ACC112 (cell line): ENCODE measurements at regions not wholly inside any gene's neighbourhood (a gene's known extent, or its start where the extent isn't known, plus 50 kb on each side); places are given as distances from the start of the nearest gene placed in this dataset.
"Not testable (repeated sequence)": the region's sequence is repeated elsewhere in the genome, so short reads cannot be mapped to it uniquely, and the experiment has no call there.

Experiments
- H2AFZ ChIP-seq: fragments of 200-600 bp; sonication (generic); one replicate; pipeline ENCODE4 v1.6.0; 2017; ENCODE audit warnings: antibody characterized with exemption, low read length; ENCODE audit not compliant: unreplicated experiment
- H3K27ac ChIP-seq: fragments of 200-600 bp; sonication (generic); 2 replicates; pipeline ENCODE4 v1.5.1; 2014; ENCODE audit warnings: low read depth, mild to moderate bottlenecking, antibody characterized with exemption, low read length, moderate library complexity
- H3K27me3 ChIP-seq: fragments of 200-600 bp; sonication (generic); 2 replicates; pipeline ENCODE4 v1.6.1; 2014; ENCODE audit warnings: mild to moderate bottlenecking, antibody characterized with exemption, low read length, moderate library complexity, mixed read lengths; ENCODE audit not compliant: insufficient read depth
- H3K36me3 ChIP-seq: fragments of 200-600 bp; sonication (generic); 2 replicates; pipeline ENCODE4 v1.6.1; 2016; ENCODE audit warnings: mild to moderate bottlenecking, antibody characterized with exemption, low read length, moderate library complexity, mixed read lengths; ENCODE audit not compliant: insufficient read depth
- H3K4me1 ChIP-seq: fragments of 200-600 bp; sonication (generic); one replicate; pipeline ENCODE4 v1.6.1; 2016; ENCODE audit warnings: low read length, mixed read lengths; ENCODE audit not compliant: insufficient read depth, unreplicated experiment, control insufficient read depth
- H3K4me3 ChIP-seq: fragments of 200-600 bp; sonication (generic); 2 replicates; pipeline ENCODE4 v1.5.1; 2014; ENCODE audit warnings: mild to moderate bottlenecking, low read depth, low read length
- H3K79me2 ChIP-seq: fragments of 200-600 bp; sonication (generic); one replicate; pipeline ENCODE4 v1.6.0; 2016; ENCODE audit warnings: low read length; ENCODE audit not compliant: control insufficient read depth, unreplicated experiment, insufficient read depth

DNA sequence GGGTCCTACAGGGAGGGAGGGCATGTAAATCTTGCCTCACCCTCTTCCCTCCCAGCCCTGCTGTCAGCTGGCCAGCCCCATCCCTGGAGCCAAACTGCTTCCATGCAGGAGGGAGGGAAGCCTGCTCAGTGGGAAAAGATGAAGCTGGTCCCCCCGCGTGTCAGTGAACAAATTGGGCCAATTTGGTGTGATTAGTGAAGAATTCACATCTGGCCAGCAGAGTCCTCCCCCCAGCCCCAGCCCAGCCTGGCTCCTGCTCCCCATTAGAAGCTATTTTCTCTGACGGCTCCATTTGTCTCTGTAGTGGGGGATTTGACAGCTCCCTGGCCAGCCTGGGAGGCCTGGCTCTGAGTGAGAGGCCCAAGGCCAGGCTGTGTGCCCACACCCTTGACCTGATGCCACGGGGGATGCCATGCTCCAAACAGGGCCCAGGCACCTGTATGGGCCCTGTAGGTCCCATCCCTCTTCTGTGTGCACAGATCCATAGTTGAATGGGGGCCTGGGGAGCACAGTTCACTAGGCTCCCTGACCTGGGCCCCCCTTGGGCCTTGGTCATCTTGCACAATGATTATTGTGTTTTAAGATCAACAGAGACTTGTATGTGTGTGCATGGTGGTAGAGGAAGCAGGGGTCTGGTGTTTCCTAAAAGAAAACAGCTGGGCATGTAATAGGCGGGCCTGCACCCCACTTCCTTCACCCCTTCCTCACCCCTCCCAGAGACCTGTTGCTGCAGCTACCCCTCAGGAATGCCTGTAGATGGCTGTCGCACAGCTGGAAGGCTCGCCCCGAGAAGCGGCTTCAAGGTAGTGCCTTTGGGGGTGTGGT lies 50.7 kb upstream of the TAC4 start:
- H2AFZ ChIP-seq: no peak overlapping the region
- H3K4me3 ChIP-seq: no peak overlapping the region
- no peaks in the 10 kb centered on the region for H3K36me3 ChIP-seq
- H3K27ac ChIP-seq: no peak overlapping the region
- H3K4me1 ChIP-seq: no peaks in the 10 kb centered on the region
- H3K79me2 ChIP-seq: no peaks in the 10 kb centered on the region
- H3K27me3 ChIP-seq: peaks cover 46% of the 10 kb centered on the region

DNA sequence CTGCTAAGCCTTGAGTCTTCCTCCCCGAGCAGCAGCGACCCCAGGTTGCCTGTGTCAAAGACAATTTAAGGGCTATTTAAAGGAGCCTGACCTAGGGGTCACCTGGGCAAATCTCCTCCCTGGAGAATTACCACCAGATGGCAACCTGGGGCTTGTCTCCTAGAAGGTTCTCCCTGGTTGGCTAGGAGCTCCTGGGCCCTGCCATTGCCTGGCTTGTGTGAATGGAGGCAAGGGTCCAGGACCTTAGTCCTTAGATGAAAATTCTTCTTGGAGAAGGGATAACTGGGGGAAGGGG lies 51.3 kb upstream of the TAC4 start:
- H3K27me3 ChIP-seq: peaks cover 51% of the 10 kb centered on the region
- no peak overlapping the region for H2AFZ ChIP-seq
- H3K4me3 ChIP-seq: no peak overlapping the region
- H3K36me3 ChIP-seq: no peaks in the 10 kb centered on the region
- no peaks in the 10 kb centered on the region for H3K4me1 ChIP-seq
- H3K79me2 ChIP-seq: no peaks in the 10 kb centered on the region
- no peak overlapping the region for H3K27ac ChIP-seq

DNA sequence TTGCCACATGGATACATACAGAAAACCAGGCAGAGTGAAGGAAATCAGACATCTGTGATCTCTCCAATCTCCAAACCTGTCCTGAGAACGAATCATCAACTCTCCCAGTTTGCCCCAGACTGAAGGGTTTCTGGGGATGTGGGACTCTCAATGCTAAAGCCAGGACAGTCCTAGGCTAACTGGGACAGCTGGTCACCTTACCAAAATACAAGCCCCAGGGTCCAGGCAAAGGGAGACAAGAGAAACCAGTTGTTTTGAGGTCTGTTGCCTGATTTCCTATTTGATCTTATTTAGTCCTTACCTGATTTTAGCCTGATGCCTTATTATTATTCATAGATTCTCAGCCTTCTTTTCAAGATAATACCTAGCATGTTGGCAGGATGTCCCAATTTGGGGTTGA lies 51.7 kb upstream of the TAC4 start:
- H3K36me3 ChIP-seq: no peaks in the 10 kb centered on the region

DNA sequence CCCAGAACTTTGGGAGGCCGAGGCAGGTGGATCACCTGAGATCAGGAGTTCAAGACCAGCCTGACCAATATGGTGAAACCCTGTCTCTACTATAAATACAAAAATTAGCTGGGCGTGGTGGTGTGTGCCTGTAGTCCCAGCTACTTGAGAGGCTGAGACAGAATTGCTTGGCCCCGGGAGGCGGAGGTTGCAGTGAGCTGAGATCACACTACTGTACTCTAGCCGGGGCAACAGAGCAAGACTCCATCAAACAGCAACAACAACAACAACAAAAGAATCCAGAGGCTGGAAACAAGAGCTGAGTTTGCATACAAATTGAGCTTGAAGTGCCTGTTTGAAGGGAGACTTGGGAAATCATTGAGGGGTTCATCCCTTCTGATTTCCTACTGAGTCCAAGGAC lies 52.9 kb upstream of the TAC4 start:
- not testable (repeated sequence) for H3K27ac ChIP-seq, H3K36me3 ChIP-seq, H2AFZ ChIP-seq, H3K4me3 ChIP-seq, H3K79me2 ChIP-seq, H3K4me1 ChIP-seq
- H3K27me3 ChIP-seq: peaks cover 60% of the 10 kb centered on the region

More for the DNA sequence above, 51.7 kb upstream of the TAC4 start:
- no peak overlapping the region for H3K27ac ChIP-seq
- H3K4me3 ChIP-seq: no peak overlapping the region
- H3K27me3 ChIP-seq: peaks cover 53% of the 10 kb centered on the region
- no peaks in the 10 kb centered on the region for H3K4me1 ChIP-seq
- H3K79me2 ChIP-seq: no peaks in the 10 kb centered on the region
- no peak overlapping the region for H2AFZ ChIP-seq

DNA sequence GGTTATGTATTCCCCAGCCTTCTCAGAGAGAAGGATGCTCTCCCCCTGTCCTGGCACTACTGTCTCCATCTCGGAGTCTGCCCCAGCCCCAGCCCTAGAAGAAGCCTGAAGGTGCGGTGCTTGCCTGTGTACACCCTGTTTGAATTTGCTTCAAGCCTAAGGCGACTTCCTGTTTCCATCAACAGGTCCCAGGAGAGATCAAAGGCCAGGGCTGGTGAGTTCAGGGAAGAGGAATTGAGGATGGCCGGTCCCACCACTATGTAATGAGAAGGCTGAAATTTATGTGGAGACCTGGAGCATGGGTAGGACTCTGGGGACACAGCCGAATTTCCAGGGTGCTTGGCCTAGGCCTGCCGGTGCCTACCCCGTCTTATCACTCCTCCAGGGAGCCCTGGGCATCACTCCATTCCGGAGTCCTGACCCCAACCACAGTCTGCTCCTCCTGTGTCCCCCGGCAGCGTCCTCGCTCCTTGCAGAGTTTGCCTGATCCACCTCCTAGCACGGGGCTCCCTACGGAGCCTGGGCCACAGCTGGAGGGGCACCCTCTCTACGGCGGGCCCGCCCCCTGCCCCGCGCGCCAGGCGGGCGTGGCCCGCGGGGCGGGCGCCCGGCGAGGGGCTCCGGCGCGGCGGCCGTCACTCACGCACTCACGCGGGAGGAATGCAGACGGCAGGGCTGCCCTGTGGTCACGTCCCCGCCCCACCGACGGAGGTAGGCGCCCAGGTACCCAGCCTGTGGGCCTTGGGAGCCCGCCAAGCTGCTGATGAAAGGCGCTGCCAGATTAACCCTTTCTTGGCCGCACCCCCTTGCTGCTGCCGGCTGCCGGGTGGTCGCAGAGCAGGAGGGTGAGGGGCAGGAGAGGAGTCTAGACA lies 53.8 kb upstream of the TAC4 start:
- Histone ChIP-seq H3K4me1 (no peaks in the 10 kb centered on the region), H3K36me3 (no peaks in the 10 kb centered on the region), H2AFZ (no peak overlapping the region), H3K27me3 (peaks cover 58% of the 10 kb centered on the region), H3K79me2 (no peaks in the 10 kb centered on the region), H3K4me3 (no peak overlapping the region), H3K27ac (no peak overlapping the region)

DNA sequence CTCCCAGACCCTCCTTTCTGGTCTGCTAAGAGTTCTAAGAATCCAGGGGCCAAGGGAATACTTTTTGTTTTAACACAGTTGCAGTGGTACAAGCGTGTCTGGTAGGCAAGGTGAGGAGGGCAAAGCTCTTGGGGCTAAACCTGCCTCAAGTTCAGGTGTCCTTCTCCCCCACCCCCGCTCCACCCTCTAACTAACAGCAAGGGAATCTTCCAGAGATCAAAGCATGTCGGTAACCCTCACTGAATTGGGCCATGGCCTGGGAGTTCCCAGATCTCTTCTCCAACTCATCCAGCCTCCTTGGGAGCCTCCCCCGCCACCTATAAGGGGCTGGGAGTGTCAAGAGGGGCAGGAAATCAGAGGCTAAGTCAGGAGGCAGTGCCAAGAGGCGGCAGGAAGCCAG lies 55.7 kb upstream of the TAC4 start:
- H3K4me1 ChIP-seq: no peaks in the 10 kb centered on the region
- H3K27ac ChIP-seq: no peak overlapping the region
- no peak overlapping the region for H2AFZ ChIP-seq
- H3K27me3 ChIP-seq: peaks cover 64% of the 10 kb centered on the region
- H3K79me2 ChIP-seq: no peaks in the 10 kb centered on the region
- no peak overlapping the region for H3K4me3 ChIP-seq
- no peaks in the 10 kb centered on the region for H3K36me3 ChIP-seq

DNA sequence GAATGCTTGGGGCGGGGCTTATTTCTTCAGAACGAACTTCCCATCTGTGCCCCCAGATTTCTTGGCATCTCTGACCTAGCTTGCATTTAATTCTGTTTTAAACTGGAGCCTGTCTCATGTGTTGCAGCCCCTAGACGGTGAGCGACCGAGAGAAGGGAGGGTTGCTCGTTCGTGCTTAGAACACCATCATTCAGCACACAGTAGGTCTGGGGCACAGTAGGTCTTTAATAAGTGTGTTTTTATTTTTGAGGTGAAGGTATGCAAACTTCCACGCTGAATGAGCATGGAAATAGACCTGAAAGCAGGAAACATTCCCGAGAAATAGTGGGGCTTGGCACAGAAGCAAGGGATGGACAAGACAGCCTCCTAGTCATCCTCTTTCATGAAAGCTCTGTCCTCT lies 57.0 kb upstream of the TAC4 start:
- Histone ChIP-seq H3K27ac (no peak overlapping the region), H2AFZ (no peak overlapping the region), H3K4me3 (no peak overlapping the region), H3K27me3 (peaks cover 76% of the 10 kb centered on the region), H3K4me1 (no peaks in the 10 kb centered on the region), H3K36me3 (no peaks in the 10 kb centered on the region), H3K79me2 (no peaks in the 10 kb centered on the region)

DNA sequence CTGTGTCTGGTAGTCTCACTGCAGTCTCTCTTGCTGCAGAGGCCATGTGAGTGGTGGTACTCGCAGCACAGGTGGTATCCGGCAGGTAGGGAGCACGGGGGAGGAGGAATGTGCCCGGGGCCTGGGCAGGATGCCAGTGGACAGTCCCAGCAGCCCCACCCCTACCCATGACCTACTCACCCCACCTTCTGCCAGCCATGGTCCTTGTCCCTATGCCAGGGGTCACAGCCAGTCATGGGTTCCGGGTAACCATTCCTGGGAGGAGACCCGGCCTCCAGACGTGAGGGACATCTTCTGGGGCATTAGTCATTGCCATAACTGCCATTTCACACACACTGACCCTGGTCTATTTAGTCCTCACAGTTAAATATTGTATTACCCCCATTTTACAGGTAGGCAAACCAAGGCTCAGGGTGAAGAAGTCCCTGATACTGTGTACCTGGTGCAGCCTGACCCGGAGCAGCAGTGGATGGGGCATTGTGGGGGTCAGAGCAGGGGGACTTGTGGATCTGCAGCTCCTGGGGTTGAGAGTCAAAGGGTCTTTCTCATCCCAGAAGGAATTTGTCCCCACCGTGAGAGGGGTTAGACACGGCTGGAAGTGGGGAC lies 58.8 kb upstream of the TAC4 start:
- Histone ChIP-seq H3K36me3 (no peaks in the 10 kb centered on the region), H3K27ac (no peak overlapping the region), H3K79me2 (no peaks in the 10 kb centered on the region), H3K4me1 (peaks cover 7% of the 10 kb centered on the region), H2AFZ (no peak overlapping the region), H3K4me3 (no peak overlapping the region), H3K27me3 (peaks cover 74% of the 10 kb centered on the region)

DNA sequence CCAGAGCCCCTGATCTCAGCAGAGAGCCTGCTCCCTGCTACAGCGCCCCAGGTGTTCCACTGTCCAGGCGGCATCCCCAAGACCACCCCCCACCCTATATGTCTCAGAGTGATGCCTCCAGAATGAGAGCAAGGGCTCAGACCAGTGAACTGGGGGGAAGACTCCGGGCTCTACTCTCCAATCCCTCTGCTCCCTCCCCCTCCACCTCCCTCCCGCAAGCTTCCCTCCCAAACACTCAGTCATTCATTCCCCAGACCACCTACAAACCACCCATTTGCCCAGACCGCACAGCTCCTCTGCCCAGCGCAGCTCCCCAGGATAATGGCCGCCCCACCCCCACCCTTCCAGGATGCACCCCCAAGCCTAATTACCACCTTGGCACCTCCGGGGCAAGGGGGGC lies 59.4 kb upstream of the TAC4 start:
- no peak overlapping the region for H2AFZ ChIP-seq

DNA sequence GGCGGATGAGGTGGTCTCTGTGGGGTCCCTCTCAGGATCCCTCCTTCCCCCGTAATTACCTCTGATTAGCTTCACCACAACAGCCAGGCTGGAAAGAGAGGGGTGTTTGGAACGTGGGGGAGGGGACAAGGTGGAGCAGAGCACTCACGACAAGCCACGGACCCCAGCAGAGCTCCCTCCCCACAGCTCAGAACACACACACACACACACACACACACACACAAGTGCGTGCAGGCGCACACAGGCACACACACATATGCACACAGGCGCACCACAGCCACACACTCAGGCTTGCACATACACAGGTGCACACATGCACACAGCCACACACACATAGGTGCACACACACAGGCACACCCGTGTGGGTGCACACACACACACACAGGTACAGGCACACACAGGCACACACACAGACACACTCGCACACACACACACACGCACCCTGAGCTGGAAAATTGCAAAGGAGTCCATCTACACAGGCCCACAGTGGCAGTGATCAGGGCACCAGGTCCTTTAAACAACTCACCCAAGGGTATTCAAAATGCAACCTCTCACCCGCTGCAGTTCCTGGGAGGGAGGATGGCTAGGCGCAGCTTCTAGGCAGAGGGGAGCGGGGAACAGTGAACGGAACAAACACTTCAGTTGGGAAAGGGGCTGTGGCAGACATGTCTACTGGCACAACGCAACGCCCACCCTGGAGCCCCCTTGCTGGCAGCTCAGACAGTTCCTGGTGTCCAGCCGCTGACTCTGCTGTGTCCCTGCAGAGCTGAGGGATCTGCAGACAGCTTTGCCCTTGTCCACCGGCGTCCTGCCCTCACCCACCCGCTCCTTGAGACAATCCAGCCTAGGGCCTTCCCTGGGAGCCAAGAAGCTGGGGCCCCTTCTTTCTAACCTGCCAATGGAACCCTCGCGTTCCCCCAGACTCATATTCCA lies 59.9 kb upstream of the DLX4 start:
- Histone ChIP-seq H3K4me1 (peaks cover 12% of the 10 kb centered on the region), H3K79me2 (no peaks in the 10 kb centered on the region), H3K27ac (no peak overlapping the region), H3K36me3 (no peaks in the 10 kb centered on the region), H3K4me3 (no peak overlapping the region), H3K27me3 (peaks cover 51% of the 10 kb centered on the region), H2AFZ (no peak overlapping the region)

More for the DNA sequence above, 59.4 kb upstream of the TAC4 start:
- Histone ChIP-seq H3K27me3 (peaks cover 68% of the 10 kb centered on the region), H3K36me3 (no peaks in the 10 kb centered on the region), H3K79me2 (no peaks in the 10 kb centered on the region), H3K4me1 (peaks cover 7% of the 10 kb centered on the region), H3K4me3 (no peak overlapping the region), H3K27ac (no peak overlapping the region)
